Glomerular visceral epithelial cell (primary cell): ENCODE measurements at regions not wholly inside any gene's neighbourhood (a gene's known extent, or its start where the extent isn't known, plus 50 kb on each side); places are given as distances from the start of the nearest gene placed in this dataset.
"Not testable (repeated sequence)": the region's sequence is repeated elsewhere in the genome, so short reads cannot be mapped to it uniquely, and the experiment has no call there.

Experiments used
- DNase-seq: peaks from one replicate; pipeline ENCODE4 v3.0.0-alpha.2; 2016; ENCODE audit errors: extremely low spot score

- no peak for DNase-seq
Observed at GRCh38 chr13:80840316-80840976, 499.5 kb upstream of the SPRY2 start.

GRCh38 chr13:80835902-80836301 is 495.0 kb upstream of the SPRY2 start:
- DNase-seq, result no peak

GRCh38 chr13:80830431-80830830 is 489.5 kb upstream of the SPRY2 start:
- peak; percentile 5 for DNase-seq

- DNase-seq, result no peak
Observed at GRCh38 chr13:80828759-80829158, 487.8 kb upstream of the SPRY2 start.

GRCh38 chr13:80825276-80825675 is 484.4 kb upstream of the SPRY2 start:
- no peak for DNase-seq

- DNase-seq, result peak; percentile 6
Observed at GRCh38 chr13:80824229-80824628, 483.3 kb upstream of the SPRY2 start.

- DNase-seq, result no peak
Observed at GRCh38 chr13:80823472-80823871, 482.5 kb upstream of the SPRY2 start.

- peak; percentile 2 for DNase-seq
Observed at GRCh38 chr13:80821466-80821865, 480.5 kb upstream of the SPRY2 start.

- DNase-seq, result no peak
Observed at GRCh38 chr13:80817979-80818378, 477.1 kb upstream of the SPRY2 start.

- no peak for DNase-seq
Observed at GRCh38 chr13:80814541-80814940, 473.6 kb upstream of the SPRY2 start.

- DNase-seq, result not testable (repeated sequence)
Observed at GRCh38 chr13:80810294-80810693, 469.4 kb upstream of the SPRY2 start.

- no peak for DNase-seq
Observed at GRCh38 chr13:80802946-80803345, 462.0 kb upstream of the SPRY2 start.

- DNase-seq, result no peak
Observed at GRCh38 chr13:80798576-80799133, 457.7 kb upstream of the SPRY2 start.

- DNase-seq, result no peak
Observed at GRCh38 chr13:80787604-80788003, 446.7 kb upstream of the SPRY2 start.

- DNase-seq, result peak; percentile 82
Observed at GRCh38 chr13:80783926-80784565, 443.1 kb upstream of the SPRY2 start.

- DNase-seq, result no peak
Observed at GRCh38 chr13:80782441-80782840, 441.5 kb upstream of the SPRY2 start.

GRCh38 chr13:80778297-80778696 is 437.4 kb upstream of the SPRY2 start:
- DNase-seq, result no peak

- no peak for DNase-seq
Observed at GRCh38 chr13:80757694-80758093, 416.8 kb upstream of the SPRY2 start.

GRCh38 chr13:80755910-80756309 is 415.0 kb upstream of the SPRY2 start:
- no peak for DNase-seq

GRCh38 chr13:80754441-80754840 is 413.5 kb upstream of the SPRY2 start:
- DNase-seq, result no peak

- DNase-seq, result no peak
Observed at GRCh38 chr13:80753866-80754265, 412.9 kb upstream of the SPRY2 start.

- no peak for DNase-seq
Observed at GRCh38 chr13:80751854-80752253, 410.9 kb upstream of the SPRY2 start.

- DNase-seq, result no peak
Observed at GRCh38 chr13:80744147-80744914, 403.4 kb upstream of the SPRY2 start.
